Neural cell (in vitro differentiated cells): ENCODE measurements at regions not wholly inside any gene's neighbourhood (a gene's known extent, or its start where the extent isn't known, plus 50 kb on each side); places are given as distances from the start of the nearest gene placed in this dataset.
"Not testable (repeated sequence)": the region's sequence is repeated elsewhere in the genome, so short reads cannot be mapped to it uniquely, and the experiment has no call there.

ENCODE experiments used
- H2AFZ ChIP-seq: fragments of 200-600, 300-800 bp; sonication (generic), shearing (Covaris generic); 2 replicates; pipeline ENCODE4 v1.6.0; 2014; ENCODE audit warnings: low read depth, mild to moderate bottlenecking, antibody characterized with exemption, low read length, moderate library complexity
- H3F3A ChIP-seq: fragments of 200-600 bp; shearing (Covaris generic); 2 replicates; pipeline ENCODE4 v1.6.1; 2016; ENCODE audit warnings: mild to moderate bottlenecking, moderate library complexity, mixed read lengths, antibody characterized with exemption, low read length; ENCODE audit not compliant: insufficient read depth, poor library complexity, severe bottlenecking
- H3K27ac ChIP-seq: fragments of 200-600, 300-800 bp; sonication (generic), shearing (Covaris generic); 2 replicates; pipeline ENCODE4 v1.5.1; 2014; ENCODE audit warnings: mild to moderate bottlenecking, low read length, moderate library complexity
- H3K27me3 ChIP-seq: fragments of 300-800, 200-600 bp; sonication (generic), shearing (Covaris generic); 2 replicates; pipeline ENCODE4 v1.6.0; 2014; ENCODE audit warnings: mild to moderate bottlenecking, low read depth, low read length, moderate library complexity; ENCODE audit not compliant: insufficient read depth
- H3K36me3 ChIP-seq: fragments of 300-800, 200-600 bp; sonication (generic), shearing (Covaris generic); 2 replicates; pipeline ENCODE4 v1.5.1; 2014; ENCODE audit warnings: mild to moderate bottlenecking, antibody characterized with exemption, low read length, moderate library complexity; ENCODE audit not compliant: insufficient read depth
- H3K4me2 ChIP-seq: fragments of 300-800, 200-600 bp; sonication (generic), shearing (Covaris generic); 2 replicates; pipeline ENCODE4 v1.6.0; 2014; ENCODE audit warnings: mild to moderate bottlenecking, low read length
- H3K4me3 ChIP-seq: fragments of 300-800, 200-600 bp; sonication (generic), shearing (Covaris generic); 2 replicates; pipeline ENCODE4 v1.5.1; 2014; ENCODE audit warnings: mild to moderate bottlenecking, low read length, moderate library complexity
- H3K79me2 ChIP-seq: fragments of 200-600 bp; shearing (Covaris generic); replicated peaks from 2 replicates; pipeline ENCODE4 v1.6.0; 2014; ENCODE audit warnings: mild to moderate bottlenecking, low read length, moderate library complexity; ENCODE audit not compliant: insufficient read depth
- H3K9ac ChIP-seq: fragments of 300-800, 200-600 bp; sonication (generic), shearing (Covaris generic); 2 replicates; pipeline ENCODE4 v1.6.1; 2016; ENCODE audit warnings: mild to moderate bottlenecking, low read length, mixed read lengths
- H3K9me2 ChIP-seq: fragments of 200-600 bp; shearing (Covaris generic); 2 replicates; pipeline ENCODE4 v1.6.1; 2016; ENCODE audit warnings: mild to moderate bottlenecking, low read length, mixed read lengths; ENCODE audit not compliant: insufficient read depth
- H3K9me3 ChIP-seq: fragments of 200-600, 300-800 bp; sonication (generic), shearing (Covaris generic); 2 replicates; pipeline ENCODE4 v1.6.1; 2016; ENCODE audit warnings: mild to moderate bottlenecking, mixed run types, low read length, moderate library complexity, mixed read lengths
- H4K20me1 ChIP-seq: fragments of 200-600 bp; shearing (Covaris generic); 2 replicates; pipeline ENCODE4 v1.6.1; 2016; ENCODE audit warnings: mild to moderate bottlenecking, mixed run types; ENCODE audit not compliant: insufficient read depth

DNA sequence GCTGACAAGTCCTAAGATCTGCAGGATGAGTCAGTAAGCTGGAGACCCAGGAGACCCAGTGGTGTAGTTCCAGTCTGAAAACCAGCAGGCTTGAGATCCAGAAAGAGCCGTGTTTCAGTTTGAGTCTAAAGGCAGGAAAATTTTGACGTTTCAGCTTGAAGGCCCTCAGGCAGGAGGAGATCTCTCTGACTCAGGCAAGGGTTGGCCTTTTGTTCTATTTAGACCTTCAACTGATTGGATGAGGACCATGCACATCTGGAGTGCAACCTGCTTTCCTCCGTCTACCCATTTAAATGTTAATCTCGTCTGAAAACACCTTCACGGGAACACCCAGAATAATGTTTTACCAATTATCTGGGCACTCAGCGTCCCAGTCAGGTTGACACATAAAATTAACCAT, 69.5 kb downstream of the NPIPA7 start:
- not testable (repeated sequence) for H4K20me1 ChIP-seq, H3K4me2 ChIP-seq, H3F3A ChIP-seq, H3K9me3 ChIP-seq, H3K27ac ChIP-seq, H3K36me3 ChIP-seq, H3K9ac ChIP-seq, H3K4me3 ChIP-seq, H3K79me2 ChIP-seq, H2AFZ ChIP-seq, H3K27me3 ChIP-seq, H3K9me2 ChIP-seq

DNA sequence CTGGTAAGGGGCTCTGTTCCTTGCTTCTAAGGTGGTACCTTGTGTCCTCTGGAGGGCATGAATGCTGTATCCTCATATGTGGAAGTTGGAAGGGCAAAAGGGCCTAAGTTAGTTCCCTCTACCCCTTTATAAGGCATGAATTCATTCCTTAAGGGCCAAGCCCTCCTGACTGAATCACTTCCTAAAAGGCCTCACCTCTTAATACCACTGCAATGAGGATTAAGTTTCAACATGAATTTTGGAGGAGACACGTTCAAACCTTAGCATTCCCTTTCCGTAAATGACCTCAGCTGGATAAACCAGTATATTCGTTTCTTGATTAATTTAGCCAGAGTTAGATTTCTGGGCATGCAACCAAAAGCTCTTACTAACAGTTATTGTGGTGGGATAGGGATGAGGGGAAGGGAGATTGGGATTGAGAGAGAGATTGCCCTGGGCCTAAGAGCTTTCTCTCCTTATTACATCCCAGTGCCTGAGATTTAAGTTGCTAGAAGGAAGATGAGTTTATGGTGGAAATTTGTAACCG, 70.8 kb downstream of the NPIPA7 start:
- not testable (repeated sequence) for H3F3A ChIP-seq, H4K20me1 ChIP-seq, H3K4me2 ChIP-seq, H3K9ac ChIP-seq, H3K4me3 ChIP-seq, H3K9me2 ChIP-seq, H3K27me3 ChIP-seq, H2AFZ ChIP-seq, H3K36me3 ChIP-seq, H3K79me2 ChIP-seq, H3K9me3 ChIP-seq, H3K27ac ChIP-seq

DNA sequence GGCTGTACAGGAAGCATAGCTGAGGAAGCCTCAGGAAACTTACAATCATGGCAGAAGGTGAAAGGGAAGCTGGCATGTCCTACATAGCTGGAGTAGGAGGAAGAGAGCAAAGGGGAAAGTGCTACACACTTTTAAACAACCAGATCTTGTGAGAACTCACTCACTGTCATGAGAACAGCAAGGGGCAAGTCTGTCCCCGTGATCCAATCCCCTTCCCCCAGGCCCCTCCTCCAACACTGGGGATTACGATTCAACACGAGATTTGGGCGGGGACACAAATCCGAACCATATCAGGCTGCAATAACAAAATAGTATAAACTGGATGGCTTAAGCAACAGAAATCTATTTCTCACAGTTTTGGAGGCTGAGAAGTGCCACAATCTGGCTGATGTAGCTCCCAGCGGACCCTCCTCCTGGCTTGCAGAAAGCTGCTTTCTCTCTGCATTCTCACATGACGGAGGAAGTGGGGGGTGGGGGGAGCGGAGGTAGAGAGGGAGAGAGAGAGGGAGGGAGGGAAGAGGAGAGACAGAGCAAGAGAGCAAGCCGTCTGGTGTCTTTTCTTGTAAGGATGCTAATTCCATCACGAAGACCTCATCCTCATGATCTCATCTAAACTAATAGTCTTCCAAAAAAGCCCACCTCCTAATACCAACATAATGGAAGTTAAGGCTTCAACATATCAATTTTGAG, 72.9 kb downstream of the NPIPA7 start:
- not testable (repeated sequence) for H3K27ac ChIP-seq, H4K20me1 ChIP-seq, H3K9me2 ChIP-seq, H3K4me3 ChIP-seq, H2AFZ ChIP-seq, H3K4me2 ChIP-seq, H3F3A ChIP-seq, H3K9me3 ChIP-seq, H3K9ac ChIP-seq, H3K36me3 ChIP-seq, H3K79me2 ChIP-seq, H3K27me3 ChIP-seq

DNA sequence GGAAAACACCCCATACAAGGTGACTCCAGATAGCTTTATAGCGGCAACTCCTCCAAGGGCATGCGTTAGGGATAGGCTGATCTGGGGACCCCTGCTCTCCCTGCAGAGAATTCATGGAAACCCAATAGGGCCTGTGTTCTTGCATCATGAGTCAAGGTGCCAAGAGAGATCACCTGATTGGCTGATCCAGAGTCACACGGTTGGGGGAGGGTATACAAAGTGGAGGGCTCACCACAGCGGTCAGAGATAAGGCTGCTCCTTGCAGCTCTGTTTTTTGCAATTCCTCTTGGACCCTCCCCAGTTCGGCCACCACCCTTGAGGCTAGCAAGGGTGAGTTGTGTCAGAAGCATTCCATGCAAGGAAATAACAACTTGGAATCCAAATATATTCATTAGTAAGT, 79.6 kb downstream of the NPIPA7 start:
- not testable (repeated sequence) for H3K27me3 ChIP-seq, H3K9me3 ChIP-seq, H3K9ac ChIP-seq, H3K36me3 ChIP-seq, H3F3A ChIP-seq, H2AFZ ChIP-seq, H3K79me2 ChIP-seq, H4K20me1 ChIP-seq, H3K4me2 ChIP-seq, H3K27ac ChIP-seq, H3K4me3 ChIP-seq, H3K9me2 ChIP-seq

DNA sequence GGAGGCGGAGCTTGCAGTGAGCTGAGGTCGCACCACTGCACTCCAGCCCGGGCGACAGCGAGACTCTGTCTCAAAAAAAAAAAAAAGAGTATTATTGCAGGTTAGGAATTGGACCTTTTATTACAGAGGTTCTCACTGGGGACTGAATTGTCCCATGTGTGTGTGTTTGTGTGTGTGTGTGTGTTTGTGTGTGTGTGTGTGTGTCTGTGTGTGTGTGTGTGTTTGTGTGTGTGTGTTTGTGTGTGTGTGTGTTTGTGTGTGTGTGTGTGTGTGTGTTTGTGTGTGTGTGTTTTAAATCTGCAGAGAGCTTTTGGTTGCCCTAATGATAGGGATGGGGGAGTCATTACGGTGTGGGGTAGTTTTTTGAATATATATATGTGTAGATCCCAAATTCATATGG, 84.9 kb downstream of the NPIPA7 start:
- H3K4me3 ChIP-seq, H3K27ac ChIP-seq, H3F3A ChIP-seq, H3K9me3 ChIP-seq, H3K4me2 ChIP-seq, H4K20me1 ChIP-seq, H3K36me3 ChIP-seq, H3K9me2 ChIP-seq, H3K79me2 ChIP-seq, H2AFZ ChIP-seq, H3K27me3 ChIP-seq, H3K9ac ChIP-seq: not testable (repeated sequence)

DNA sequence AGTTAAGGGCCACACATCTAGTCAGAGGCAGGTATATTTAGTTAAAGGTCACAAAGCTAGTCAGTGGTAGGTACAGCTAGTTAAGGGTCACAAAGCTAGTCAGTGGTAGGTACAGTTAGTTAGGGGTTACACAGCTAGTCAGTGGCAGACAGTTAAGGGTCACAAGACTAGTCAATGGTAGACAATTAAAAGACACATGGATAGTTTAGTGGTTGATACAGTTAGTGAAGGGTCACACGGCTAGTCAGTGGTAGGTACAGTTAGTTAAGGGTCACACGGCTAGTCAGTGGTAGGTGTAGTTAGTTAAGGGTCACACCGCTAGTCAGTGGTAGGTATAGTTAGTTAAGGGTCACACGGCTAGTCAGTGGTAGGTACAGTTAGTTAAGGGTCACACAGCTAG, 110.0 kb downstream of the NPIPA7 start:
- H3K9me2 ChIP-seq, H3K9ac ChIP-seq, H3K79me2 ChIP-seq, H3K9me3 ChIP-seq, H4K20me1 ChIP-seq, H3K27me3 ChIP-seq, H3K4me2 ChIP-seq, H3K36me3 ChIP-seq, H3K27ac ChIP-seq, H2AFZ ChIP-seq, H3F3A ChIP-seq, H3K4me3 ChIP-seq: not testable (repeated sequence)

DNA sequence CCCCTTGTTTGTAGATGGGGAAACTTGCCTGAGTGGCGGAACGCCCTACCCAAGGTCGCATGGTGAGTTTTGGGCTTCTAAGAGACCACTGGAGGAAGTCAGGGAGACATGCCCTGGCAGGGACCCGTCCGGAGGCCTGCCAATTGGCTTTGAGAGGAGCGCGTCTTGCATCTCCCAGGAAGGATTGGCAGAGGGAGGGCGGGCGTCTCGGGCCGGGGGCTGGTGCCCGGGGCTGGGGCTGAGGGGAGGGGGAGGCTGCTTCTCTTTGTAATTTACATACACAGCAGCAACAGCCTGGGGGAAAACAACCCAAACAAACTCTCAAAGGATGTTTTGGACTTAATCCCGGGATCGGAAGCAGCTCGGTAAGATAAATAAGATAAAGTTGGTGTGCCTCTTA, 110.5 kb downstream of the NPIPA7 start:
- H2AFZ ChIP-seq, H4K20me1 ChIP-seq, H3K9me2 ChIP-seq, H3F3A ChIP-seq, H3K9me3 ChIP-seq, H3K4me2 ChIP-seq, H3K27me3 ChIP-seq, H3K79me2 ChIP-seq, H3K36me3 ChIP-seq, H3K9ac ChIP-seq, H3K27ac ChIP-seq, H3K4me3 ChIP-seq: not testable (repeated sequence)

DNA sequence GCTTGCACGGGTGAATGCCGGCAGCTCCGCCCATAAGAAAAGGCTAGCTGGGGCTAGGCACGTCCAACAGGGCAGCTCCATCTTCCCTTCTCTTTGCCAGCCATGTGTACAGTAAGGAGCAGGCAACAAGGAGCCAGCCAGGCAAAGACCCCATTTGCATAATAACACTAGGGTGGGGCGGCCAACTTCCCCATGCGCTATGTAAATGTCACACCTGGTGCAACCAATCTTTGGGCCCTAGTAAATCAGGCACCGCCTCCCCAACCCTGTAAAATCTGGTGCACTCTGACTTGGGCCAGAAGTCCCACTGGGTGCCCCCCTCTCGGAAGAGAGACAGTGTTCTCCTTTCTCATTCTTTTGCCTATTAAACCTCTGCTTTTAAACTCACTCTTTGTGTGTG, 115.2 kb downstream of the NPIPA7 start:
- H3K79me2 ChIP-seq, H3F3A ChIP-seq, H3K9me3 ChIP-seq, H3K4me3 ChIP-seq, H3K9ac ChIP-seq, H3K27me3 ChIP-seq, H3K27ac ChIP-seq, H4K20me1 ChIP-seq, H2AFZ ChIP-seq, H3K9me2 ChIP-seq, H3K4me2 ChIP-seq, H3K36me3 ChIP-seq: not testable (repeated sequence)
